Endothelial cell of umbilical vein (primary cell): ENCODE measurements at regions not wholly inside any gene's neighbourhood (a gene's known extent, or its start where the extent isn't known, plus 50 kb on each side); places are given as distances from the start of the nearest gene placed in this dataset.

Experiments used
- BruUV-seq: library from RNA; stranded (reverse); fragments of 400-500 nt; replicated peaks from 2 replicates; lab custom pipeline; 2021; lab: Mats Ljungman, UMichigan
- CTCF ChIA-PET: fragments of 300-600, 350-600 bp; sonication (Branson Sonifier 250); formaldehyde crosslinking; loops from one replicate; lab custom pipeline; 2021; ENCODE audit warnings: antibody characterized with exemption, inconsistent platforms; lab: Charles Lee
- POLR2A ChIA-PET: fragments of 300-600, 350-600 bp; sonication (Branson Sonifier 250); formaldehyde crosslinking; loops from one replicate; lab custom pipeline; 2021; ENCODE audit warnings: antibody characterized with exemption, inconsistent platforms; lab: Charles Lee
- DNase-seq: peaks from one replicate; pipeline ENCODE4 v3.0.0-alpha.2; 2011; ENCODE audit warnings: low read depth, low spot score
- FAIRE-seq: peaks from 2 replicates; lab custom pipeline; 2011; peaks lifted over from hg19 to GRCh38; lab: Jason Lieb, UNC
- H2AFZ ChIP-seq: 2 replicates; pipeline ENCODE4 v1.6.0; 2012; ENCODE audit warnings: low read depth, low read length, control low read depth, inconsistent platforms
- H3K27ac ChIP-seq: 2 replicates; pipeline ENCODE4 v1.5.1; 2011; ENCODE audit warnings: low read depth, mild to moderate bottlenecking, control low read depth, low read length, moderate library complexity; ENCODE audit not compliant: insufficient read depth
- H3K27me3 ChIP-seq, 2 experiments: 2 replicates each; pipeline versions ENCODE4 v1.6.0 to v1.6.1; 2011; ENCODE audit warnings: low read length in 2 of 2, mixed read lengths in 1 of 2; ENCODE audit not compliant: control insufficient read depth in 2 of 2, insufficient read depth in 2 of 2
- H3K36me3 ChIP-seq, 2 experiments: 2 replicates in 1 of 2; 3 replicates in 1 of 2; pipeline ENCODE4 v1.5.1; 2011; ENCODE audit warnings: low read length in 2 of 2, mild to moderate bottlenecking in 1 of 2, moderate library complexity in 1 of 2; ENCODE audit not compliant: control insufficient read depth in 2 of 2, insufficient read depth in 2 of 2; ENCODE audit errors: extremely low read depth in 1 of 2
- H3K4me1 ChIP-seq: 3 replicates; pipeline ENCODE4 v1.5.1; 2011; ENCODE audit warnings: mild to moderate bottlenecking, low read length; ENCODE audit not compliant: control insufficient read depth, insufficient read depth; ENCODE audit errors: extremely low read depth
- H3K4me2 ChIP-seq: 2 replicates; pipeline ENCODE4 v1.6.1; 2011; ENCODE audit warnings: low read length, control low read depth, mixed read lengths; ENCODE audit not compliant: insufficient read depth
- H3K4me3 ChIP-seq, 3 experiments: fragments of 200-600 bp in 1 of 3; sonication (generic), shearing (Covaris generic) in 1 of 3; replicated peaks in 1 of 3; 2 replicates each; pipeline ENCODE4 v1.5.1; 2011 to 2016; ENCODE audit warnings: control low read depth in 3 of 3, low read length in 3 of 3, mild to moderate bottlenecking in 2 of 3, inconsistent platforms in 1 of 3, low read depth in 1 of 3, moderate library complexity in 1 of 3; ENCODE audit not compliant: insufficient read depth in 1 of 3
- H3K79me2 ChIP-seq: 2 replicates; pipeline ENCODE4 v1.6.0; 2012; ENCODE audit warnings: low read length, inconsistent platforms; ENCODE audit not compliant: control insufficient read depth, insufficient read depth
- H3K9ac ChIP-seq: replicated peaks from 2 replicates; pipeline ENCODE3; 2011; ENCODE audit warnings: low read length, control low read depth; ENCODE audit not compliant: insufficient read depth; ENCODE audit errors: extremely low read depth
- H3K9me1 ChIP-seq: replicated peaks from 3 replicates; pipeline ENCODE4 v1.6.0; 2011; ENCODE audit warnings: mild to moderate bottlenecking, low read length; ENCODE audit not compliant: control insufficient read depth, insufficient read depth; ENCODE audit errors: extremely low read depth
- H3K9me3 ChIP-seq: replicated peaks from 2 replicates; pipeline ENCODE4 v1.5.1; 2012; ENCODE audit warnings: low read length, inconsistent platforms; ENCODE audit not compliant: control insufficient read depth, insufficient read depth
- H4K20me1 ChIP-seq: replicated peaks from 2 replicates; pipeline ENCODE3; 2011; ENCODE audit warnings: mild to moderate bottlenecking, low read length; ENCODE audit not compliant: control insufficient read depth, insufficient read depth; ENCODE audit errors: extremely low read depth
- EZH2 ChIP-seq: IDR thresholded peaks from 2 replicates; pipeline ENCODE4 v1.6.1; 2012; ENCODE audit warnings: borderline replicate concordance, low read depth, mild to moderate bottlenecking, moderate library complexity, low read length, inconsistent platforms; ENCODE audit not compliant: severe bottlenecking
- FOS ChIP-seq: IDR thresholded peaks from 2 replicates; pipeline ENCODE4 v1.6.1; 2011; ENCODE audit warnings: mild to moderate bottlenecking, low read length, moderate library complexity, borderline replicate concordance; ENCODE audit not compliant: insufficient read depth
- GATA2 ChIP-seq: IDR thresholded peaks from 2 replicates; pipeline ENCODE4 v1.7.0; 2011; ENCODE audit warnings: low read depth, mild to moderate bottlenecking, moderate library complexity, mixed read lengths, low read length; ENCODE audit not compliant: insufficient read length, insufficient read depth
- JUN ChIP-seq: IDR thresholded peaks from 2 replicates; pipeline ENCODE4 v1.6.1; 2011; ENCODE audit warnings: borderline replicate concordance, low read depth; ENCODE audit not compliant: insufficient read length, insufficient read depth
- MYC ChIP-seq: IDR thresholded peaks from one replicate; pipeline ENCODE4 v1.6.1; 2011; ENCODE audit warnings: mild to moderate bottlenecking, low read depth, low read length
- POLR2A ChIP-seq: IDR thresholded peaks from 2 replicates; pipeline ENCODE4 v1.6.1; 2012; ENCODE audit warnings: low read depth, mild to moderate bottlenecking, control low read depth, low read length
- POLR2AphosphoS5 ChIP-seq: IDR thresholded peaks from 2 replicates; pipeline ENCODE4 v1.6.1; 2012; ENCODE audit warnings: low read depth, mild to moderate bottlenecking, control low read depth, low read length, moderate library complexity; ENCODE audit not compliant: insufficient read depth
- dilution Hi-C: fragments of 300-500 bp; cut with MboI; formaldehyde crosslinking; loops from one replicate; pipeline ENCODE4 v1.15.0; 2019; ENCODE audit warnings: low sequenced_read_pairs; ENCODE audit not compliant: extremely low pct_ligation_motif_present
- intact Hi-C: fragments of 100-400 bp; cut with micrococcal nuclease; formaldehyde crosslinking; loops from one replicate; pipeline ENCODE4 v1.10.0; 2022
- TF ChIP-seq, protein P1 (sequence below): IDR thresholded peaks from 2 replicates; pipeline ENCODE4 v1.6.1; 2011; ENCODE audit not compliant: insufficient read depth, insufficient read length
- TF ChIP-seq, protein P2 (sequence below), 2 donors: IDR thresholded peaks; 1 replicate in 1 of 2; 2 replicates in 1 of 2; pipeline ENCODE4 v1.5.1; 2011; ENCODE audit warnings: low read length in 2 of 2, mild to moderate bottlenecking in 2 of 2, moderate library complexity in 2 of 2, control low read depth in 1 of 2, inconsistent platforms in 1 of 2, low read depth in 1 of 2; ENCODE audit not compliant: insufficient read depth in 1 of 2; ENCODE audit errors: extremely low read depth in 1 of 2

DNA sequence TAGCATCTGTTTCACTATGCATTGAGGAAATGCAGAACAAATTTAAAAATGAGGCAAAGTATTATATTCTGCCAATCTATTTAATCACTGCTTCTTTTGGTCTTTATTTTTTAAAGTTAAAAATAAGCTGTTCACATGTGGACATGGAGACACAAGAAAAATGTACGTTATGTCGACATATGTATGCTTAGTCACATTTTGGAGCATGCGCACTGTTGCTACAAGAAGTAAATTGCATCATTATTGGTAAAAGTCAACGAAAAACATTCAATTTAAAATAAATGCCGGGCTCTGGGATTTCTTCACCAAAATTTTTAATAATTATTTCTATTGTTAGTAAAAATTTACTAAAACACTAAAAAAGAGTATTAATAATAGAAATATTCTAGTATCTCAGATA lies 876.3 kb upstream of the CTNND2 start:
- Histone ChIP-seq H3K9ac (no peak overlapping the region), H3K79me2 (no peaks in the 10 kb centered on the region), H3K27ac (no peak overlapping the region), H3K36me3 (no peaks in the 10 kb centered on the region), H2AFZ (no peak overlapping the region), H3K4me3 (no peak overlapping the region), H4K20me1 (no peaks in the 10 kb centered on the region), H3K4me2 (no peak overlapping the region), H3K4me1 (no peaks in the 10 kb centered on the region), H3K9me3 (no peaks in the 10 kb centered on the region), H3K27me3 (no peaks in the 10 kb centered on the region), H3K9me1 (no peaks in the 10 kb centered on the region)
- BruUV-seq: no TSS peak
- TF ChIP-seq, protein P1, sequence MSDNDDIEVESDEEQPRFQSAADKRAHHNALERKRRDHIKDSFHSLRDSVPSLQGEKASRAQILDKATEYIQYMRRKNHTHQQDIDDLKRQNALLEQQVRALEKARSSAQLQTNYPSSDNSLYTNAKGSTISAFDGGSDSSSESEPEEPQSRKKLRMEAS: no peak
- no peak for TF ChIP-seq POLR2AphosphoS5
- TF ChIP-seq GATA2: no peak
- TF ChIP-seq MYC: no peak
- no peak for TF ChIP-seq FOS
- no peak for TF ChIP-seq EZH2
- TF ChIP-seq POLR2A: no peak
- TF ChIP-seq, protein P2, sequence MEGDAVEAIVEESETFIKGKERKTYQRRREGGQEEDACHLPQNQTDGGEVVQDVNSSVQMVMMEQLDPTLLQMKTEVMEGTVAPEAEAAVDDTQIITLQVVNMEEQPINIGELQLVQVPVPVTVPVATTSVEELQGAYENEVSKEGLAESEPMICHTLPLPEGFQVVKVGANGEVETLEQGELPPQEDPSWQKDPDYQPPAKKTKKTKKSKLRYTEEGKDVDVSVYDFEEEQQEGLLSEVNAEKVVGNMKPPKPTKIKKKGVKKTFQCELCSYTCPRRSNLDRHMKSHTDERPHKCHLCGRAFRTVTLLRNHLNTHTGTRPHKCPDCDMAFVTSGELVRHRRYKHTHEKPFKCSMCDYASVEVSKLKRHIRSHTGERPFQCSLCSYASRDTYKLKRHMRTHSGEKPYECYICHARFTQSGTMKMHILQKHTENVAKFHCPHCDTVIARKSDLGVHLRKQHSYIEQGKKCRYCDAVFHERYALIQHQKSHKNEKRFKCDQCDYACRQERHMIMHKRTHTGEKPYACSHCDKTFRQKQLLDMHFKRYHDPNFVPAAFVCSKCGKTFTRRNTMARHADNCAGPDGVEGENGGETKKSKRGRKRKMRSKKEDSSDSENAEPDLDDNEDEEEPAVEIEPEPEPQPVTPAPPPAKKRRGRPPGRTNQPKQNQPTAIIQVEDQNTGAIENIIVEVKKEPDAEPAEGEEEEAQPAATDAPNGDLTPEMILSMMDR (IDR thresholded peaks at IDR 0.05; ENCODE audit: extremely low read depth in 1 of 2, insufficient read depth in 1 of 2, low read depth in 1 of 2, low read length in 2 of 2): no peak
- TF ChIP-seq JUN: no peak
- POLR2A ChIA-PET: no interaction called here
- no peak for DNase-seq
- CTCF ChIA-PET: no interaction called here
- intact Hi-C loops: no loop called here
- dilution Hi-C loops: no loop called here
- no peak for FAIRE-seq
